ENCODE measurements at regions not wholly inside any gene's neighbourhood (a gene's known extent, or its start where the extent isn't known, plus 50 kb on each side); places are given as distances from the start of the nearest gene placed in this dataset.

GRCh38 chr15:39041979-39042495 is 477.4 kb upstream of the RASGRP1 start:
- no peak for ATAC-seq
- no peaks in the 10 kb centered on the region for H3K9me3 Mint-ChIP-seq

GRCh38 chr15:39051626-39052322 is 487.2 kb upstream of the RASGRP1 start:
- ATAC-seq (no peak), DNase-seq (ENCODE audit: low spot score in 2 of 2) (no peak)
- no peak overlapping the region for H3K4me3 Mint-ChIP-seq
- H3K36me3 Mint-ChIP-seq: no peaks in the 10 kb centered on the region
- H3K27ac Mint-ChIP-seq: no peak overlapping the region
- H3K9me3 Mint-ChIP-seq: peaks cover 8% of the 10 kb centered on the region
- H3K4me1 Mint-ChIP-seq: no peaks in the 10 kb centered on the region

More at GRCh38 chr15:39041979-39042495, 477.4 kb upstream of the RASGRP1 start:
- Mint-ChIP-seq H3K36me3 (no peaks in the 10 kb centered on the region), H3K4me1 (no peaks in the 10 kb centered on the region), H3K4me3 (no peak overlapping the region), H3K27ac (no peak overlapping the region)
- DNase-seq (ENCODE audit: low spot score in 2 of 2): no peak

GRCh38 chr15:39052323-39052705 is 487.7 kb upstream of the RASGRP1 start:
- no peak overlapping the region for H3K27ac Mint-ChIP-seq
- H3K9me3 Mint-ChIP-seq: peaks cover 8% of the 10 kb centered on the region
- H3K4me3 Mint-ChIP-seq: no peak overlapping the region
- no peaks in the 10 kb centered on the region for H3K36me3 Mint-ChIP-seq
- no peak for ATAC-seq
- H3K4me1 Mint-ChIP-seq: no peaks in the 10 kb centered on the region
- no peak for DNase-seq (ENCODE audit: low spot score in 2 of 2)

- Mint-ChIP-seq H3K4me3 (no peak overlapping the region), H3K9me3 (peaks cover 8% of the 10 kb centered on the region), H3K36me3 (no peaks in the 10 kb centered on the region), H3K27ac (no peak overlapping the region), H3K4me1 (no peaks in the 10 kb centered on the region)
- DNase-seq (ENCODE audit: low spot score in 2 of 2) (no peak), ATAC-seq (no peak)
These were observed 488.9 kb upstream of the RASGRP1 start for GRCh38 chr15:39053480-39053879.

- ATAC-seq (no peak), DNase-seq (ENCODE audit: low spot score in 2 of 2) (no peak)
- no peak overlapping the region for H3K4me3 Mint-ChIP-seq
- no peaks in the 10 kb centered on the region for H3K4me1 Mint-ChIP-seq
- H3K36me3 Mint-ChIP-seq: no peaks in the 10 kb centered on the region
- no peak overlapping the region for H3K27ac Mint-ChIP-seq
- H3K9me3 Mint-ChIP-seq: peaks cover 3% of the 10 kb centered on the region
These were observed 489.6 kb upstream of the RASGRP1 start for GRCh38 chr15:39054128-39054732.

- H3K4me3 Mint-ChIP-seq: no peak overlapping the region
- no peaks in the 10 kb centered on the region for H3K9me3 Mint-ChIP-seq
- no peak for DNase-seq (ENCODE audit: low spot score in 2 of 2)
- no peak for ATAC-seq
- H3K36me3 Mint-ChIP-seq: no peaks in the 10 kb centered on the region
- H3K4me1 Mint-ChIP-seq: no peaks in the 10 kb centered on the region
- no peak overlapping the region for H3K27ac Mint-ChIP-seq
These were observed 491.7 kb upstream of the RASGRP1 start for GRCh38 chr15:39056357-39056756.

- no peaks in the 10 kb centered on the region for H3K4me1 Mint-ChIP-seq
- no peak overlapping the region for H3K27ac Mint-ChIP-seq
- ATAC-seq (no peak), DNase-seq (ENCODE audit: low spot score in 2 of 2) (no peak)
- H3K9me3 Mint-ChIP-seq: no peaks in the 10 kb centered on the region
- no peak overlapping the region for H3K4me3 Mint-ChIP-seq
- H3K36me3 Mint-ChIP-seq: no peaks in the 10 kb centered on the region
These were observed 493.9 kb upstream of the RASGRP1 start for GRCh38 chr15:39058351-39059131.

- no peaks in the 10 kb centered on the region for H3K36me3 Mint-ChIP-seq
- no peak overlapping the region for H3K27ac Mint-ChIP-seq
- DNase-seq (ENCODE audit: low spot score in 2 of 2) (no peak), ATAC-seq (no peak)
- H3K9me3 Mint-ChIP-seq: no peaks in the 10 kb centered on the region
- no peaks in the 10 kb centered on the region for H3K4me1 Mint-ChIP-seq
- H3K4me3 Mint-ChIP-seq: no peak overlapping the region
These were observed 495.3 kb upstream of the RASGRP1 start for GRCh38 chr15:39059917-39060316.

- no peak for ATAC-seq
- H3K4me1 Mint-ChIP-seq: no peaks in the 10 kb centered on the region
These were observed 497.4 kb upstream of the RASGRP1 start for GRCh38 chr15:39061952-39062464.

GRCh38 chr15:39066677-39067076 is 502.1 kb upstream of the RASGRP1 start:
- Mint-ChIP-seq H3K9me3 (no peaks in the 10 kb centered on the region), H3K27ac (no peak overlapping the region), H3K4me3 (no peak overlapping the region), H3K4me1 (no peaks in the 10 kb centered on the region), H3K36me3 (no peaks in the 10 kb centered on the region)
- ATAC-seq (no peak), DNase-seq (ENCODE audit: low spot score in 2 of 2) (no peak)

More at GRCh38 chr15:39061952-39062464, 497.4 kb upstream of the RASGRP1 start:
- Mint-ChIP-seq H3K27ac (no peak overlapping the region), H3K9me3 (no peaks in the 10 kb centered on the region), H3K4me3 (no peak overlapping the region), H3K36me3 (no peaks in the 10 kb centered on the region)
- no peak for DNase-seq (ENCODE audit: low spot score in 2 of 2)

GRCh38 chr15:39074341-39074985 is 506.4 kb upstream of the THBS1 start:
- ATAC-seq: no peak
- Mint-ChIP-seq H3K9me3 (no peaks in the 10 kb centered on the region), H3K4me3 (no peak overlapping the region), H3K27ac (no peak overlapping the region), H3K36me3 (no peaks in the 10 kb centered on the region), H3K4me1 (no peaks in the 10 kb centered on the region)
- DNase-seq (ENCODE audit: low spot score in 2 of 2): no peak

- no peak overlapping the region for H3K4me3 Mint-ChIP-seq
- DNase-seq (ENCODE audit: low spot score in 2 of 2) (no peak), ATAC-seq (no peak)
- H3K36me3 Mint-ChIP-seq: no peaks in the 10 kb centered on the region
- H3K27ac Mint-ChIP-seq: no peak overlapping the region
- H3K9me3 Mint-ChIP-seq: no peaks in the 10 kb centered on the region
- H3K4me1 Mint-ChIP-seq: no peaks in the 10 kb centered on the region
These were observed 505.6 kb upstream of the THBS1 start for GRCh38 chr15:39075311-39075710.

GRCh38 chr15:39075756-39076341 is 505.0 kb upstream of the THBS1 start:
- Mint-ChIP-seq H3K4me3 (no peak overlapping the region), H3K4me1 (no peaks in the 10 kb centered on the region), H3K9me3 (no peaks in the 10 kb centered on the region), H3K27ac (no peak overlapping the region), H3K36me3 (no peaks in the 10 kb centered on the region)
- DNase-seq (ENCODE audit: low spot score in 2 of 2) (no peak), ATAC-seq (no peak)

- Mint-ChIP-seq H3K36me3 (no peaks in the 10 kb centered on the region), H3K4me1 (no peaks in the 10 kb centered on the region), H3K9me3 (no peaks in the 10 kb centered on the region), H3K4me3 (no peak overlapping the region), H3K27ac (no peak overlapping the region)
- ATAC-seq (no peak), DNase-seq (ENCODE audit: low spot score in 2 of 2) (no peak)
These were observed 502.9 kb upstream of the THBS1 start for GRCh38 chr15:39078026-39078425.

Measured in stimulated activated effector memory CD8-positive, alpha-beta T cell treated with anti-CD3 and anti-CD28 coated beads, Interleukin-12 subunit alpha, Interleukin-12 subunit beta, amount 100 ng/mL, for 72 hours (primary cell).